Lower leg skin (tissue), 3 donors: ENCODE measurements at regions not wholly inside any gene's neighbourhood (a gene's known extent, or its start where the extent isn't known, plus 50 kb on each side); places are given as distances from the start of the nearest gene placed in this dataset.
"Not testable (repeated sequence)": the region's sequence is repeated elsewhere in the genome, so short reads cannot be mapped to it uniquely, and the experiment has no call there.

Source experiments
- DNase-seq, 2 donors: peaks; one replicate each; pipeline ENCODE4 v3.0.0-alpha.2; 2019; ENCODE audit warnings: low spot score in 2 of 2
- H3K4me3 ChIP-seq: fragments of 200-600 bp; sonication (generic); 2 replicates; pipeline ENCODE4 v1.5.1; 2017; ENCODE audit warnings: mild to moderate bottlenecking, low read depth; ENCODE audit not compliant: poor library complexity, severe bottlenecking
- WGBS, 2 donors: methylation state at CpG; one replicate each; pipeline ENCODE4 v1.1.5; 2018; 5-methylcytosine and 5-hydroxymethylcytosine counted together
- intact Hi-C: fragments of 100-400 bp; cut with DNase I; formaldehyde crosslinking; loops from one replicate; pipeline ENCODE4 v1.15.0; 2023; ENCODE audit warnings: low total_unique reads

DNA sequence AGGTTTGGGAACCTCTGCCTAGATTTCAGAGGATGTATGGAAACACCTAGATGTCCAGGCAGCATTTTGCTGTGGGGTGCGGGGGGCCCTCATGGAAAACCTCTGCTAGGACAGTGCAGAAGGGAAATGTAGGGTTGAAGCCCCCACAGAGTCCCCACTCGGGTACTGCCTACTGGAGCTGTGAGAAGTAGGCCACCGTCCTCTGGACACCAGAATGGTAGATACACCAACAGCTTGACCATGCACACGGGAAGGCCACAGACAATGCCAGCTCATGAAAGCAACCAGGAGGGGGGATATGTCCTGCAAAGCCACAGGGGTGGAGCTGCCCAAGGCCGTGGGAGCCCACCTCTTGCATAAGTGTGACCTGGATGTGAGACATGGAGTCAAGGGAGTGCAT is 1336.5 kb downstream of the SPATA31A7 start:
- intact Hi-C loops, H3K4me3 ChIP-seq: not testable (repeated sequence)
- 85 to 92% methylated on average over 4 of the region's 5 CpGs for WGBS, 2 donors
- peak in 1 of 2 donors; percentile 43 for DNase-seq

DNA sequence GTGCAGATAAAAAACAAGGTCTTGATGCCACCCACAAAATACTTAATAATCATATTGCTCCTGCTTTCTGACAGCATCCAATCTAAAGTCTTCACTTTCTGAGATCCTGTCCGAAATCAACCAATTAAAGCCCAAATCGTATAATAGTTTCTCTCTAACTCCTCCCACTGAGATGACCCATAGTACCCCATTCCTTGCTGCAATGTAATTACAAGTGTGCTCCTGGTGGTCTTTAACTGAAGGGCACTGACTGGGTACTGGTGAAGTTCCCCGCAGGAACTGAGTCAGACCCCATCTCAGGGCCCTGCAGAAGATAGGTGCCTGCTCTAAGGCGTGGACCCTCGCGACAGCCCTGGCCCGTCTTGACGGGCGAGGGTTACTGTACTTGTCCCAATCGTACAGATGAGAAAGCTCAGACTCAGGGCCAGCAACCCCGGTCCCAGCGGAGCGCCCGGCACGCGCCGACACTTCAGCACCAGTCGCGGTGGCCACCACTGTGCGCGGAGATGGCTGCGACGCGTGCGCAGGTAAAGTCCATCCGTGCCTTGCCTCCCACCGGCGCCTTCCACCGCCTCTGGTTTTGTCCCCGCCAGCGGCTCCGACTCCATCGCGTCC is 1342.4 kb downstream of the SPATA31A7 start:
- H3K4me3 ChIP-seq, DNase-seq, intact Hi-C loops: not testable (repeated sequence)

DNA sequence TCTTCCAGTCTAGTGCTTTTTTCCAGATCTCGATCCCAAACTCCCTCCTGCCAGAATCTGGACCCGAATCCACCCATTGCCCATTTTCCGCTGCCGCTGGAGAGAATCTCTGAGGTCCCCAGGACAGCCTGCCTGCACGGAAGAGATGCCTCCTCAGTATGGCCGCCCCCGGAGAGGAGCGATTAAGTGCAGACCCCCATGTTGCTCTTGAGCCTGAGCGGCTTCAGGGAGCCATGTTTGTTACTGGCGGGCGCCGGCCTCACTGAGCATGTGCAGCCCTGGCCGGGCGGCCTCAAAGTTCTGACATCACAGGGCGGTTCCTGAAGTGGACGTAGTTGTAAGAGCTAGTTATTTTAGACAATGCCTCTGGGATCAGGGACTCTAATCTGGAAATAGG is 1342.9 kb downstream of the SPATA31A7 start:
- no CpG with 5 or more reads among the region's 16 CpGs for WGBS, 2 donors
- H3K4me3 ChIP-seq, intact Hi-C loops: not testable (repeated sequence)
- DNase-seq, result peak in 1 of 2 donors; percentile 69

More for the DNA sequence above, 1342.4 kb downstream of the SPATA31A7 start:
- WGBS, 2 donors, result 15 to 20% methylated on average over 2 of the region's 34 CpGs

DNA sequence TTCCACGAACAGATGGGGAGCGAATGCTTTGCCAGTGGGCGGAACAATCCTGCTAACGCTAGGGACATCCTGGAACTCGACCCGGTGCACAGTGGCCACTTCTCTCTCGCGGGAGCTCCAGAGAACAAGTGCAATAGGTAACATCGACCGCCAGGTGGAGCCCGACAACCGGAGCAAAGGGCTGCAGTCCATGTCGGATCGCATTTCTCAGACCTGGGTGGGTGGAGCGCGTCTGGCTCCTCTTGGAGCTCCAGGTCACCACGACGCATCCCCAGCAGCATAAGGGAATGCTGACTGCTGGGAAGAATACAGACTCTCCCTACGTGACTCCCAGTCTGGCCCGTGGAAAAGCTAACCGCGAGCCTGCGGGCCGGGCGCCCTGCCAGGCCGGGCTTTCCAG is 1360.7 kb downstream of the SPATA31A7 start:
- no CpG with 5 or more reads among the region's 26 CpGs for WGBS, 2 donors

DNA sequence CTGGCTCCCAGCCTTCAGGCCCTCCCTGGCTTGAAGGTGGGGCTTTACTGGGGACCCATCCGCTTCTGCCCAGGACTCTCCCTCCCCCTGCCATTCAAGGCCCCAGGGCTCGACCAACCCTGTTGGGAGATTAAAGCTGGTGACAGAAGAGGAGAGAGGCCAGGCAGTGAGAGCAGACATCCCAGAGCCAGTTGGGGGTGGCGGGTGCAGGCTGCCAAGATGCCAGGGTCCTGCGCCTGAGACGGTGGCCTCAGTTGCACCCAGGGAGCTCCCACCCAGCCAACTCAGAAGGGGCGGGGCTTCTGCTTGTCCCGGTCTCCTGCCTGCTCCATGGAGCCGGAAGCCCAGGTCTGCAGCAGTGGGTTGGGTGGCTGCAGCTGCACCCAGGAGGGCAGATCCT is 1370.8 kb downstream of the SPATA31A7 start:
- peak in 1 of 2 donors; percentile 10 for DNase-seq
- 73% methylated on average over 4 of the region's 8 CpGs; no CpG with 5 or more reads in 1 of the 2 donors for WGBS, 2 donors
- H3K4me3 ChIP-seq, intact Hi-C loops: not testable (repeated sequence)

More for the DNA sequence above, 1360.7 kb downstream of the SPATA31A7 start:
- intact Hi-C loops, H3K4me3 ChIP-seq, DNase-seq: not testable (repeated sequence)

DNA sequence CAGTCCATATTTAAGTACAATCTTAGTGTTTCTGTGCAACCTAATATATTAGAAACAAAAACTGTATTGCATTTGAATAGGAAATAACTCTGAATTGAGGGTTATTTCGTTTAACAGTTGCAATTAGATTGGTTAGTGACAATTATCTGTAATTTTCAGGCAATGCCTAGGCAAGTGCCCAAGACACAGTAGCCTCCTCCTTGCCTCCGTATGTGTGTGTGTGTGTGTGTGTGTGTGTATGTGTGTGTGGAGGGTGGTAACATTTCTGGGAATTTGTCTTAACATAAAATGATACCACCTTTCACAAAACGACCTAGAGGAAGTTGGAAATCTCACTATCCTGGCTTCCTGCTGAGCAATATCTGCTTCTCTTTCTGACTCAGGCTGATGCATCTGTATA is 1375.3 kb downstream of the SPATA31A7 start:
- H3K4me3 ChIP-seq, DNase-seq, intact Hi-C loops: not testable (repeated sequence)
- 41 to 47% methylated on average over 2 of the region's 3 CpGs for WGBS, 2 donors

DNA sequence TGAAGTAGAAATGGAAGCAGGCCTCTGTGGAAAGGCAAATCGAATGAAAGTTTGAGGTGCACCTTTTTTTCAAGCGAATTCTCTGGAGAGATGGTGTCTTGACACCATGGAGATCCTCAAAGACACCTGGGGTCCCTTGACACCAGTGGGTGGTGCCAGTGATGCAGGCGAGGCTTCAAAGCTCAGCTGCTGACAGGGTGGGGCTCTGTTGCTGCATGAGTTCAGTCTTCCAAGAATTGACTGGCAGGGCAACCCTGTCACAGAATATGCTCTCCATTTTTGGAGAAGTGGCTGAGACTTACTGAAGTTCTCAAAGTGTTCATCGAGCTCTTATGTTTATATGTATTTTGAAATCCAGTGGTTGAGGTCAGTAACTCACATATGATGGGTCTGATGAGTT is 1376.6 kb downstream of the SPATA31A7 start:
- intact Hi-C loops, result not testable (repeated sequence)
- WGBS, 2 donors, result no CpG with 5 or more reads among the region's 4 CpGs

DNA sequence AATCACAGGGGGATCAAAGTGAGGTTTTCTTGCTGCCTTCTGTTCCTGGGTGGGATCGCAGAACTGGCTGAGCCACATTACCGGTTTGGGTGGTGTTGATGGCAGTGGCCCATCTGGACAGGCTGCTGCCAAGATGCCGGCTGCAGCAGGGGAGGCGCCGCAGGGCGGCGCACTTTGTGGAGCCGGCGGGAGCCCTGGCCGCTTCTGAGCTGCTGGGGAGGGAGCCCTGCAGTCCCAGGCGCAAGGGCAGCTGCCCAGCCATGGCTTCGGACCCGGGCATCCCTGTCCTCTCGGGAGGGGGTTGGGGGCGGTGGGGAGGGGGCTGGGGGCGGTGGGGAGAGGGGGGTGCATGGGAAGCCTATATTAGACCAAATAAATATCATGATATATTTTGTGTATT is 1407.3 kb downstream of the SPATA31A7 start:
- H3K4me3 ChIP-seq, intact Hi-C loops: not testable (repeated sequence)
- WGBS, 2 donors, result 17% methylated on average over 6 of the region's 16 CpGs; no CpG with 5 or more reads in 1 of the 2 donors
- peak in 1 of 2 donors; percentile 13 for DNase-seq

More for the DNA sequence above, 1376.6 kb downstream of the SPATA31A7 start:
- DNase-seq, H3K4me3 ChIP-seq: not testable (repeated sequence)
